DMS153 treated with DMSO at 0.1 percent for 48 hours (cell line): ENCODE measurements at regions not wholly inside any gene's neighbourhood (a gene's known extent, or its start where the extent isn't known, plus 50 kb on each side); places are given as distances from the start of the nearest gene placed in this dataset.

Source experiments
- DNase-seq: peaks from one replicate; lab custom pipeline; 2025; ENCODE audit not compliant: unreplicated experiment; lab: John Stamatoyannopoulos, UW

- DNase-seq: no peak
These were observed 95.9 kb upstream of the PPP2R5A start for GRCh38 chr1:212189352-212189738.

GRCh38 chr1:212190169-212190568 is 95.0 kb upstream of the PPP2R5A start:
- DNase-seq: no peak

GRCh38 chr1:212192261-212192998 is 92.8 kb upstream of the PPP2R5A start:
- DNase-seq: no peak

- DNase-seq: no peak
These were observed 88.9 kb upstream of the PPP2R5A start for GRCh38 chr1:212196355-212196754.

- no peak for DNase-seq
These were observed 83.7 kb upstream of the PPP2R5A start for GRCh38 chr1:212201461-212201860.

- no peak for DNase-seq
These were observed 81.6 kb upstream of the PPP2R5A start for GRCh38 chr1:212203630-212204029.

GRCh38 chr1:212205006-212205405 is 80.2 kb upstream of the PPP2R5A start:
- DNase-seq: no peak

- no peak for DNase-seq
These were observed 79.4 kb upstream of the PPP2R5A start for GRCh38 chr1:212205843-212206242.

GRCh38 chr1:212207118-212207517 is 78.1 kb upstream of the PPP2R5A start:
- DNase-seq: no peak

- no peak for DNase-seq
These were observed 77.2 kb upstream of the PPP2R5A start for GRCh38 chr1:212207822-212208520.

GRCh38 chr1:212208978-212209644 is 76.1 kb upstream of the PPP2R5A start:
- DNase-seq: no peak

- no peak for DNase-seq
These were observed 73.8 kb upstream of the PPP2R5A start for GRCh38 chr1:212211371-212211770.

GRCh38 chr1:212212343-212212742 is 72.9 kb upstream of the PPP2R5A start:
- DNase-seq: no peak

- no peak for DNase-seq
These were observed 72.3 kb upstream of the PPP2R5A start for GRCh38 chr1:212212906-212213305.

GRCh38 chr1:212213784-212214183 is 71.4 kb upstream of the PPP2R5A start:
- no peak for DNase-seq

- no peak for DNase-seq
These were observed 70.9 kb upstream of the PPP2R5A start for GRCh38 chr1:212214325-212214724.

- DNase-seq: no peak
These were observed 69.3 kb upstream of the PPP2R5A start for GRCh38 chr1:212215910-212216309.

- no peak for DNase-seq
These were observed 67.6 kb upstream of the PPP2R5A start for GRCh38 chr1:212217633-212218032.

- DNase-seq: no peak
These were observed 67.1 kb upstream of the PPP2R5A start for GRCh38 chr1:212218065-212218464.

- DNase-seq: no peak
These were observed 66.3 kb upstream of the PPP2R5A start for GRCh38 chr1:212218911-212219310.

- no peak for DNase-seq
These were observed 65.3 kb upstream of the PPP2R5A start for GRCh38 chr1:212219679-212220463.
